HEK293 (cell line): ENCODE measurements at regions not wholly inside any gene's neighbourhood (a gene's known extent, or its start where the extent isn't known, plus 50 kb on each side); places are given as distances from the start of the nearest gene placed in this dataset.
A peak's percentile ranks its signal among the peaks of the same experiment; 100 is the strongest.

Source experiments
- CTCF ChIA-PET: fragments of 350-600 bp; formaldehyde crosslinking; extraction: SDS; loops from one replicate; lab custom pipeline; 2021; ENCODE audit warnings: antibody characterized with exemption; lab: Yijun Ruan, JAX
- POLR2A ChIA-PET: fragments of 300-600 bp; formaldehyde crosslinking; extraction: SDS; loops from one replicate; lab custom pipeline; 2020; ENCODE audit warnings: antibody characterized with exemption, inconsistent platforms; lab: Yijun Ruan, JAX
- H3K27ac ChIP-seq: fragments of 200-500 bp; sonication (Bioruptor generic); 2 replicates; pipeline ENCODE4 v1.5.1; 2014; ENCODE audit warnings: low read depth, low read length, control low read depth, inconsistent platforms; ENCODE audit errors: extremely low read depth
- H3K36me3 ChIP-seq, 2 experiments: fragments of 200-500 bp in 1 of 2; sonication (Bioruptor generic) in 1 of 2; 1 replicate in 1 of 2; 2 replicates in 1 of 2; pipeline ENCODE4 v1.5.1; 2014 to 2017; ENCODE audit warnings: inconsistent platforms in 2 of 2, low read length in 2 of 2; ENCODE audit not compliant: control insufficient read depth in 2 of 2, insufficient read depth in 1 of 2
- H3K4me1 ChIP-seq: fragments of 200-500 bp; sonication (Bioruptor generic); 2 replicates; pipeline ENCODE4 v1.5.1; 2014; ENCODE audit warnings: mild to moderate bottlenecking, low read length, inconsistent platforms; ENCODE audit not compliant: control insufficient read depth, insufficient read depth
- H3K4me3 ChIP-seq: 2 replicates; pipeline ENCODE4 v1.5.1; 2011; ENCODE audit warnings: low read depth, mild to moderate bottlenecking, control low read depth, low read length, moderate library complexity
- H3K9me3 ChIP-seq: fragments of 200-500 bp; sonication (Bioruptor generic); 2 replicates; pipeline ENCODE4 v1.5.1; 2014; ENCODE audit warnings: low read depth, low read length, inconsistent platforms; ENCODE audit not compliant: control insufficient read depth, insufficient read depth
- BCL11B ChIP-seq: fragments of 450-650 bp; formaldehyde crosslinking; IDR thresholded peaks from 2 replicates; pipeline ENCODE4 v1.5.1; 2016; ENCODE audit warnings: low read depth, missing biosample characterization, missing genetic modification characterization
- SCRT1 ChIP-seq: fragments of 450-650 bp; formaldehyde crosslinking; IDR thresholded peaks from 2 replicates; pipeline ENCODE4 v1.5.1; 2016; ENCODE audit warnings: missing biosample characterization, missing genetic modification characterization, borderline replicate concordance
- SCRT2 ChIP-seq: fragments of 450-650 bp; formaldehyde crosslinking; IDR thresholded peaks from 2 replicates; pipeline ENCODE4 v1.5.1; 2016; ENCODE audit warnings: missing biosample characterization, missing genetic modification characterization
- SP7 ChIP-seq: fragments of 450-650 bp; formaldehyde crosslinking; IDR thresholded peaks from 2 replicates; pipeline ENCODE4 v1.5.1; 2016; ENCODE audit warnings: missing biosample characterization, missing genetic modification characterization
- ZBTB44 ChIP-seq: fragments of 450-650 bp; IDR thresholded peaks from 2 replicates; pipeline ENCODE4 v1.5.1; 2018; ENCODE audit warnings: missing biosample characterization, mild to moderate bottlenecking, missing genetic modification characterization
- ZBTB48 ChIP-seq: fragments of 450-650 bp; formaldehyde crosslinking; IDR thresholded peaks from 2 replicates; pipeline ENCODE4 v1.5.1; 2016; ENCODE audit warnings: missing biosample characterization, missing genetic modification characterization
- ZNF114 ChIP-seq: fragments of 450-650 bp; formaldehyde crosslinking; IDR thresholded peaks from 2 replicates; pipeline ENCODE4 v1.5.0; 2017; ENCODE audit warnings: missing biosample characterization, missing genetic modification characterization
- ZNF146 ChIP-seq: fragments of 450-650 bp; formaldehyde crosslinking; IDR thresholded peaks from 2 replicates; pipeline ENCODE4 v1.5.1; 2016; ENCODE audit warnings: missing biosample characterization, missing genetic modification characterization
- ZNF169 ChIP-seq: fragments of 450-650 bp; formaldehyde crosslinking; IDR thresholded peaks from 2 replicates; pipeline ENCODE4 v1.5.1; 2016; ENCODE audit warnings: missing biosample characterization, missing genetic modification characterization
- ZNF223 ChIP-seq: fragments of 450-650 bp; formaldehyde crosslinking; IDR thresholded peaks from 2 replicates; pipeline ENCODE4 v1.5.1; 2016; ENCODE audit warnings: missing biosample characterization, missing genetic modification characterization
- ZNF354C ChIP-seq: fragments of 450-650 bp; formaldehyde crosslinking; IDR thresholded peaks from 2 replicates; pipeline ENCODE4 v1.5.1; 2016; ENCODE audit warnings: missing biosample characterization, missing genetic modification characterization, low read depth, borderline replicate concordance
- ZNF529 ChIP-seq: fragments of 450-650 bp; formaldehyde crosslinking; IDR thresholded peaks from 2 replicates; pipeline ENCODE4 v1.5.1; 2017; ENCODE audit warnings: missing genetic modification characterization, missing biosample characterization; ENCODE audit not compliant: insufficient replicate concordance
- ZNF555 ChIP-seq: fragments of 450-650 bp; formaldehyde crosslinking; conservative IDR thresholded peaks from 2 replicates; pipeline ENCODE4 v1.5.1; 2017; ENCODE audit warnings: missing biosample characterization, mild to moderate bottlenecking, missing genetic modification characterization, inconsistent platforms
- ZNF560 ChIP-seq: fragments of 450-650 bp; formaldehyde crosslinking; IDR thresholded peaks from 2 replicates; pipeline ENCODE4 v1.5.1; 2017; ENCODE audit warnings: missing biosample characterization, missing genetic modification characterization, borderline replicate concordance
- ZNF747 ChIP-seq: fragments of 450-650 bp; formaldehyde crosslinking; IDR thresholded peaks from 2 replicates; pipeline ENCODE4 v1.5.1; 2016; ENCODE audit warnings: missing biosample characterization, missing genetic modification characterization
- ZNF76 ChIP-seq: fragments of 450-650 bp; formaldehyde crosslinking; IDR thresholded peaks from 2 replicates; pipeline ENCODE4; 2016; ENCODE audit warnings: low read depth, missing biosample characterization, missing genetic modification characterization, borderline replicate concordance
- ZNF777 ChIP-seq: fragments of 450-650 bp; formaldehyde crosslinking; IDR thresholded peaks from 2 replicates; pipeline ENCODE4 v1.5.1; 2017; ENCODE audit warnings: missing biosample characterization, missing genetic modification characterization, borderline replicate concordance
- ZSCAN5A ChIP-seq: fragments of 450-650 bp; formaldehyde crosslinking; IDR thresholded peaks from 2 replicates; pipeline ENCODE4 v1.5.1; 2016; ENCODE audit warnings: missing biosample characterization, missing genetic modification characterization

- no peaks in the 10 kb centered on the region for H3K4me1 ChIP-seq
- CTCF ChIA-PET: no interaction called here
Observed at GRCh38 chr13:110030394-110030928, 244.1 kb upstream of the IRS2 start.

DNA sequence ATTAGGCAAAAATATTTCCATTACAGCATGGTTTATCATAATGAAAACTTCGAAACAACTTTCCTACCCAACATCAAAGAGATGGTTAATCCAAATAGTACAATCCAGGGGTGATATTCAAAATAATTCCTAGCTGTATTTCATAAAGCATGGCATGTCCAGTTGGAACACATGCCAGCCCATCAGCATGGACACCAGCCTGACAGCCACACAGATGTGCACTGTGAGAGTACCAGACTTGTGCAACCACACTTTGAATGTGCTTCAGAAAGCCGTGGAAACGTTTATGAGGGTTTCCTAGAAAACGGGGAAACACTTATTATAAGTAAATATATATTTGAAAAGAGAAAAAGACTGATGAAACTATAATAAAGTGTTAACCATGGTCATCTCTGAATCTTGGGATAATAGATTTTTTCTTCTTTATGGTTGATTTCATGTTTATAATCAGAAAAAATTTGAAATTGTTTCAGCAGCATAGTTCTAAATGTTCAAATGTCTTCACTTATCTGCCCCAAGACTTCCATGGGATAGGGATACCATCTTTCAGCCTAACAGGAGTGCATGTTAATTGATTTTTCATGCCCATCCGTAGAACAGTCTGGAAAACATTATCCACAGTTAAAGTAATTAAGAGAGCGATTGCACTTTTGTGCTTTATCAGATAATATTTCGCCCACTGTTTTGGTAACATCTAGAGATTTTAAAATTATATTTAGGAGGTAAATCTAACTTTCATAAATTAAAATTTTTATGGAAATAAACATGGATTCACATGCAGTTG, 242.6 kb upstream of the IRS2 start:
- no peak for TF ChIP-seq ZBTB48 (tag by site-specific recombination)
- no peak for TF ChIP-seq ZNF529 (tag by site-specific recombination)
- TF ChIP-seq ZNF747 (tag by site-specific recombination): no peak
- no peak for TF ChIP-seq ZSCAN5A (tag by site-specific recombination)
- no peak for TF ChIP-seq ZNF169
- TF ChIP-seq ZBTB44: no peak
- TF ChIP-seq BCL11B: no peak
- no peak for TF ChIP-seq ZNF114 (tag by site-specific recombination)
- H3K27ac ChIP-seq: no peak overlapping the region
- H3K36me3 ChIP-seq: no peaks in the 10 kb centered on the region
- H3K4me3 ChIP-seq: no peak overlapping the region
- H3K4me1 ChIP-seq: no peaks in the 10 kb centered on the region
- H3K9me3 ChIP-seq: no peaks in the 10 kb centered on the region
- POLR2A ChIA-PET: no interaction called here
- CTCF ChIA-PET: no interaction called here

More at GRCh38 chr13:110030394-110030928, 244.1 kb upstream of the IRS2 start:
- H3K27ac ChIP-seq: no peak overlapping the region
- no peaks in the 10 kb centered on the region for H3K36me3 ChIP-seq
- H3K9me3 ChIP-seq: no peaks in the 10 kb centered on the region
- H3K4me3 ChIP-seq: no peak overlapping the region
- TF ChIP-seq ZNF76 (tag by site-specific recombination) (no peak), ZNF223 (tag by site-specific recombination) (no peak), ZNF146 (no peak), SCRT1 (tag by site-specific recombination) (0 out of 2 replicates have a peak, but pooled peaks have one; percentile 36), ZNF560 (tag by site-specific recombination) (no peak), ZNF777 (no peak), ZNF555 (tag by site-specific recombination) (no peak), SCRT2 (peak; percentile 69), SP7 (tag by site-specific recombination) (no peak)
- TF ChIP-seq, all 188 proteins: peak for 2
- POLR2A ChIA-PET: no interaction called here

- H3K4me3 ChIP-seq: no peak overlapping the region
Observed at GRCh38 chr13:110028311-110028710, 241.9 kb upstream of the IRS2 start.

More at GRCh38 chr13:110028311-110028710, 241.9 kb upstream of the IRS2 start:
- no peaks in the 10 kb centered on the region for H3K36me3 ChIP-seq
- no peaks in the 10 kb centered on the region for H3K9me3 ChIP-seq
- no peak for TF ChIP-seq ZNF354C (tag by site-specific recombination)
- no peaks in the 10 kb centered on the region for H3K4me1 ChIP-seq
- CTCF ChIA-PET: no interaction called here
- H3K27ac ChIP-seq: no peak overlapping the region
- POLR2A ChIA-PET: no interaction called here
